HG03558 (cell line): ENCODE measurements at regions not wholly inside any gene's neighbourhood (a gene's known extent, or its start where the extent isn't known, plus 50 kb on each side); places are given as distances from the start of the nearest gene placed in this dataset.

Experiments used
- ATAC-seq: cut with Tn5 transposase; IDR thresholded peaks from one replicate; pipeline ENCODE4 v1.9.1; 2021; ENCODE audit warnings: moderate number of reproducible peaks; ENCODE audit not compliant: unreplicated experiment; ENCODE audit errors: extremely low read depth

DNA sequence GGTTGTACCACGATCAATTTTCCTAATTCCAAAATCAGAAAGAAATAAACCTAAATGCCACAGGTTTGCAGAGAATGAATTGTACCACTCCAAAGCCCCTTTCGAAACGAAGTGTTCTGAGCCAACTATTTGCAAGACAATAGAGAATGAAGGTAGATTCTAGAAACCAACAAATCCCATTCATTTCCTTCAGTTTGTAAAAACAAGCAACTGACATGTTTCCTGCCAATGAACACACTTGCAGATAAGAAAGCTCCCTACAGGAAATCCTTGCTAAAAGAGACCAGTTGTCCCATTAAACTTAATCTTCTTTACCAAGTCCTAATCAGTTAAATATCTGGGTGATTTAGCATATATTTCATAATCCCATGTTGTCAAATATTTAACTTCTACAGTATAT lies 198.4 kb upstream of the FOXN3 start:
- no peak for ATAC-seq

DNA sequence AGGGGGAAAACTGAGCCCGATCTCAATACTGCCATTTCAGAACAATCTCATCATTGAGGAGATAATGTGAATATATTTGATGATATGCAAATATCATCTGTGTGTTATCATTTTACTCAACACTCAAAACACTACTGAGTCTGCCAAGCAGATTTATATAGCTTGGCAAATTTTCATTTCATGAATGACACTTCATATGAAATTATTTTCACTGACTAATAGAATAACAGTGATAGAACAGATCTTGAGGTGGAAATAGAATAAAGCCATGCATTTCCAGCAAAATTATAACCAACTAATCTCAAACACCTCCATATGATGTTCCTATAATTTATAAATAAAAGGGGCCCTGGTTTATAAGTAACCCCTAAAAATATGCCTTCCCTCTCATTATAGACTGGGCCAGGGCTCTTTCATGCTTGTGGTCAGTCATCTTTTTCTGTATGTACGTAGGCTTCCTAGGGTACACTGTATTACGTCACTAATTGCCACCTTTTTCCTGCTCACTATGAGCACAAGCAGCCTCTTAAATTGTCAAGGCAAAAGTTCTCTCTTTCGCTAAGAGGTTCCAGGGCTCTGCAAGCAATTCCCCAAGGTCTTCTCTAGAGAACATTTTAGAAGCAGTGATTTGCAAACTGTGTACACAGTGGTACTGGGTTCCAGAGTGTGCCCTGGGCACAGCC lies 197.1 kb upstream of the FOXN3 start:
- no peak for ATAC-seq

DNA sequence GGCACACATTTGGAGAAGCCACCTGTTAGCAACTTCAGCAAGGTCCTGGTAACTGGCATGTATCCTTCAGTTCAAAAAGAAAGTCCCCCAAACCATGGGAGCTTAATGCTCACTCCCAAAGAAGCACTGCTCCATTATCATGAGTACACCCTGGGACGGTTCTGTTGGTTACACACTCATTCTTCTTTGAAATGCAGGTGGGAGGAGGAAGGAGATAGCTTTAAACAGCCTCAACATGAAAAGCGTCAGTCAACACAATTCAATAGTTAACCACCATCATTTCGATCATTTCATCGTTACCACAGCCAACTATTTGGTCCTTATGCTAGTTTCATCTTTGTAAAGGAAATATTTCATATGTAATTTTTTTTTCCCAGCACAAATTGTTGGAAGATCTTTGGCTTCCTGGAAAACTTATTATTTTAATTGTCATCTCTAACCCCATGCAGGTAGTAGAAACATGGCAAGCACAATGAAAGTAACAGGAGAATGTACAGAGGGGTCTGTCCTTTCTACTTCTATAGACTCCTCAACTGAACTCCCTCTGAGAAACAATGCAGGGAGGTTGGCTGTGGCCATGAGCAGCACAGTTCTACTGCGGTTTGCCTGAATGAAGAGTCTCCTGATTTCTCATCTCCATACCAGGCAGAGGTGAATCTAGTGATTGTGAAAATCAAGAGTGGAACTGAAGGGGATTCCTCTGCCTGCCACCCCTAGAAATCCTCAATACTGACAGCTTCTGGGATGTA lies 196.4 kb upstream of the FOXN3 start:
- ATAC-seq = no peak

DNA sequence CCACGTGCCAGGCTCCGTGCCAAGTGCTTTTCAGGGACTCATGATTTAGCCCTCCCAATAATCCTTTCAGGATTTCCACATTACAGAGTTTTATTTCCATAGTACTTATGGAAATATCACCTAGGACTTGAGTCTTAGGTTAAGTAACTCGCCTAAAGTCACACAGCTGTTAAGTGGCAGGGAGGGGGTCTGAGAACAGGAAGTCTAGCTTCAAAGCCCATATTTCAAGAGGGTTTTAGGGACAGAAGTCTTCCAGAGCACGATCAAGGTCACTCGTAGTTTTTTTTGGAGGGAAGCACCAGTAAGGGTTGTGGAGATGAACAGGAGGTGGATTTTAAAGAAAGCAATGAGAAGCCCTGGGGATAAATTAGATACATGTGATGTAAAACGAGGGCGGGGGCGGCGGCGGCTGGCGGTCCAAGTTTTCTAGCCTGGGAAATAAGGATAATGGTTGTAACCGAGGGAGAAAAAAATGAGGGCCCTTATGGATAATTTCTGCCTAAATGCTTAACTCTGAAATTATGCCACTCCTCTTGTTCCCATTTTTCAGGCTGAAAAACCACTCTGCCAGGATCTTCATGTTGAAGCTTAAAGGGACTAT lies 192.6 kb upstream of the FOXN3 start:
- ATAC-seq = no peak

DNA sequence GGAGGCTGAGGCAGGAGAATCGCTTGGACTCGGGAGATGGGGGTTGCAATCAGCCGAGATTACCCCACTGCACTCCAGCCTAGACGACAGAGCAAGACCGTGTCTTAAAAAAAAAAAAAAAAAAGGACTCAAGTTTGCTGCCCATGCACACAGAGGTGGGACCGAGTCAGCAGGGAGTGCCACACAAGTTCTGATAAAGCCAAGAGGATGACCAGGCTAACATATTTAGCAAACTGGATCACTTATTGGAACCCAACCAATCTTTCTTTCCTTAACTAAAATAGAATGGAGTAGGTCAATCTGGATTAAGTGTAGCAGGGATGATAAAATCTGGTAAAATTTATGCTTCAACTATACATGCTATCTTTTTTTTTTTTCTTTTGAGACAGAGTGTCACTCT lies 190.4 kb upstream of the FOXN3 start:
- ATAC-seq = no peak

DNA sequence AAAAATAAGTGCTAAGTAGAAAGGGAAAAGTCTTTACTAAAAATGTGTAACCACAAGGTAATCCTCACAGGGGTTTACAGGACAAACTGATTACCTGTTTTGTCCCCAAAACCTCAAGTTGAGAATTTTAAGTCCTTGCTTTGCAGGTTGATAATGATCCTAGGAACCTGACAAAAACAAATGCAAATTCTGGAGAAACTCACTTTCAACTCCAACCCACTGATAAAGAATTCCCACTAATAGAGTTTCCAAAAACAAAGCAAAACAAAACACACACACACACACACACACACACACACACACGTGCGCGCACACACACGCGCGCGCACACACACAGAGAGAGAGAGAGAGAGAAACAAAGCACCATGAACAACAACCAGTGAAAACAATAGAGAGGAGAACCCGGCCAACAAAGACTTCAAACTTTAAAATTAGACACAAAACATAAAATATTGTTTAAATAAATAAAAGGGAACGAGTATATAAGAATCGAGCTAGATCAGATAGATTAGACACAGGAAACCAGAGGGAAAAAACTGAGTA lies 187.0 kb upstream of the FOXN3 start:
- ATAC-seq = no peak

DNA sequence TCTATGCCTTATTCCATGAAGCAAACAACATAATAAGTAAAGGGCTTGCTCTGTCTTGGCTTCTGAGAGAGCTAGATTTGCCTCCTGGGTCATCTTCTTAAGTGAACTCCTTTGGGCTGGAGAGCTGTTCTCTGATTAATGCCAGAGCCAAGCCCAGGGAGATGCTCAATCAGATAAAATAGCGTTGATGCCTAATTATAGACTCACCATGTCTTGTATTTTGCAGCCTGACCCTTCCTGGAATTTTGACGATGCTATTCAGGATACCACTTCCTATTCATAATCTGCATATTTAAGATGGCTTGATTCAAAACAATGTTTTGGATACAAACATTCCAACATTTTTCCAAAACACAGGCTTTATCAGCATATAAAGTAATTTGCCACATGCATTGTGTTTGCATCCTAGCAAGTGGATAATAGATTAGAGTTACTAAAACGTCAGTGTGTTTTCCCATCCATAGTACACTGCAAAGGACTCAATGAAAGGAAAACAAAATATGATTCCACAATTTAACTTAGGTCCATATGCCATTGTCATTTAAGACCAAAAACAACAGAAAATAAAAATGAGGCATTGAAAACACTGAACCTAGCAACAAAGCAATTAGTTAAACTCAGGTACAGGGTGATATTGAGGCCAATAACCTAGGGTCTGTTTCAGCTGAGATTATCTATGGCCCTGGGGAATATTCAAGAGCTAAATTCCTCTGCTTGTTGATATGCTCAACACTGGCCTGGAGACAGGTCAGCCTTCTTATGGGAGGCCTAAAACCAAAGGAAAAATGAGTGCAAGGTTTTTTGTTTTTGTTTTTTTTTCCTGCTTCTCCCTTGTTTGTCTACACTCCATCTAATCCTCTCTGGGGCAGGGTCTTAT lies 184.2 kb upstream of the FOXN3 start:
- ATAC-seq = no peak

DNA sequence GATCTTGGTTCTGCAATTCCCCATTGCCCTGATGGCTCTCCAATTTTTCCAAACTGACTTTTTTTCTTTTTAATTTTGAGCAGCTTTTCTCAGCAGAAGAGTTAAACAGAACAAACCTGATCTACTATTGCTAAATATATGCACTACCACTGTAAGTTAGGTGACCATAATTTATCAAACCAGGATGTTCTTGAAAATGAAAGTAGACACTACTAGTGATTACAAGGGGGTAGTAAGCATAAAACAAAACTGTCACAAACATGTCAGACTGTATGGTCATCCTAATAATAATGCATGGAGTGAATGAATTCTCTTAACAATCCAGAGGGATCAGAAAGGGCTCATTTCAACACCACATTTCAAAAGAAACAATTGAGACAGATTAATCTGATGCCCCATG lies 183.0 kb upstream of the FOXN3 start:
- no peak for ATAC-seq

DNA sequence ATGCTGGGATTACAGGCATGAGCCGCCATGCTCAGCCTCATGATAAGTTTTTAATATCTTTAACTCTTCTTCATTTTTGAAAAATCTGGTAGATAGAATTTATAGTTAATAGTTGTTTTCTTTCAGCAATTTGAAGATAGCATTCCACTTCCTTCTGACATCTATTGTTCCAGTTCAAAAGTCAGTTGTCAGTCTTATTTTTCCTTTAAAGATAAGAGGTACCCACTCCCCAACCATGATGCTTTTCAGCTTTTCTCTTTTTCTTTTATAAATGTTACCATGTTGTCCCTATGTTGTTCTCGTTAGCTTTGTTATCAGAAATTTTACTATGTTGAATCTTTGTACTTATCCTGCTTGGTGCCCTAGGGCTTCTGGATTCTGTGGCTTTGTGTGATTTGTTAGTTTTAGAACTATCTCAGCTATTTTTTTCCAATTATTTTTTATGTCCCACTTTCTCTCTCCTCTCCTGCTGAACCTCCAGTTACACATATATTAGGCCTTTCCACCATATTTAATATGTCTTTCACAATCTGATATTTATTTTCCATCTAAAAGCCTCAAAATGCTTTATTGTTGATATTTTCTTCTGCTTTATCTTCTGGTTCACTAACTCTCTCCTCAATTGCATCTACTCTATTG lies 181.6 kb upstream of the FOXN3 start:
- ATAC-seq = no peak

DNA sequence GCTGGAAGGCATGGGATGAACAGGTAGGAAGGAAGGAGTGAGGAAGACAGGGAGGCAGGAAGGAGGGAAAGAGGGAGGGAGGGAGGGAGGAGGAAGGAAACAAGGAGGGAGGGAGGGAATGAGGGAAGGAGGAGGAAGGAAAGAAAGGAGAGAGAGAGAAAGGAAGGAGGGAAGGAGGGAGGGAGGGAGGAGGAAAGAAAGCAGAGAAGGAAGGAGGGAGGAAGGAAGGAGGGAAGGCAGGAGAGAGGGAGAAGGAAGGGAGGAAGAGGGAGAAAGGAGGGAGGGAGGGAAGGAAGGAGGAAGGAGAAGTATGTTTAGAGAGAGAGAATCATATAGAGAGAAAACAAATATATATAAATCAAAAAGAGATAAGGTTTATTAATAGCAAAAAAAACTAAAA lies 175.9 kb upstream of the FOXN3 start:
- no peak for ATAC-seq

DNA sequence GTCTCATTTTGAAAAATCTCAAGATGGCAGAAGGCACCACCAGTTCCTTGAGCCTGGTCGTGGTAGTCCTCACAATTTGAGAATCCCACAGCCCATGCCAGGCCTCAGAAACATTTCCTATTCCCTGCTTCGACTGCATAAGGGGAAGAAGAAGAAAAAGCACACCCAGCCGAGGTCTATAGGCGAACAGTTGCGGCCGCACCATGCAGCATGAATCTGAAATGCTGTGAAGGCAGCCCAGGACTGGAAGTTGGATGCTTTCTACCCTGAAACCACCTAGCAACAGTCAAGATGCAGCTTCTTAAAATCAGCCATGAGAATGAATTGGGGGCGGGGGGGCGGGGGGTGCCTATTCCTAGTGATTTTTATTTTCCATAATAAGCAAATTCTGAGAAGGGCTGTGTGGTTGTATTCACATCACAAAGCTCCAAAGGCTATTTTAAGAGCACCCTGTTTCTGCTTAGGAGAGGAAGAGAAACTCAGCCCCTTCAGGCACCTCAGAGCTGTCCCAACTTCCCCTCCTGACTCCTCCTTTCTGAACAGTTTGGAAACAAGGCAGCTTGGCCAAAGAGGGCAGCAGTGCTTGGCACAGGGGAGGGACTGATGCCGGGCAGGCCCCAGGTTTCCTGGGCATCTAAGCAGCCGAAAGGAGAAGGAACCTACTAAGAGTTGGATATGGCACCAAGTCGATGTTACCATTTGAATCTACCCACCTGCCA lies 172.5 kb upstream of the FOXN3 start:
- ATAC-seq = no peak

DNA sequence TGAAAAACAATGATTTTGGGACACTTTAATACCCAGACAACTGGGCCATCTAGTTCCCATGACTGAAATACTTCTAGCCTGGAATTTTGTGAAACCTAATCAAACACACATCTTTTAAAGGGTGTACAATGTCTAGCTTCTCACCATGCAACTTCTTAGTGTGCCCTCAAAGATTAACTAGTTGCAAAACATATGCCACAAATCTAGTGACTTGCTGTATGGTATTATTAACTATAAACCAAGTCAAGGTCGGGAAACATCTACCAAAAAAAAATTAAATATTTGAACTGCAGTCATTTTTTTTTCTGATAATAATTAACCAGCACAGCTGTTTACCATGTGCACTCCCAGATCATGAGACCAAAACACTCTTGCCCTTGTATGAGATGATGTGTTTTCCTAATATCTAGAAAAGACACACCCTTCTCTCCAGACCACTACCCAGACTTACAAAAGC lies 171.8 kb upstream of the FOXN3 start:
- ATAC-seq = no peak

DNA sequence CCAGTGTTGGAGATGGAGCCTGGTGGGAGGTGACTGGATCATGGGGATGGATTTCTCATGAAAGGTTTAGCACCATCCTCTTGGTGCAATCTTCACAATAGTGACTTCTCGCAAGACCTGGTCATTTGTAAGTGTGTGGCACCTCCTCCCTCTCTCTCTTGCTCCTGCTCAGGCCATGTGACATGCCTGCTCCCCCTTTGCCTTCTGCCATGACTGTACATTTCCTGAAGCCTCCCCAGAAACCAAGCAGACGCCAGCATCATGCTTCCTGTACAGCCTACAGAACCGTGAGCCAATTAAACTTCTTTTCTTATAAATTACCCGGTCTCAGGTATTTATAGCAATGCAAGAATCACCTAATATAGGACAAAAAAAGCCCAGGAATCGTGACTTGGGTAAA lies 171.0 kb upstream of the FOXN3 start:
- ATAC-seq = no peak

DNA sequence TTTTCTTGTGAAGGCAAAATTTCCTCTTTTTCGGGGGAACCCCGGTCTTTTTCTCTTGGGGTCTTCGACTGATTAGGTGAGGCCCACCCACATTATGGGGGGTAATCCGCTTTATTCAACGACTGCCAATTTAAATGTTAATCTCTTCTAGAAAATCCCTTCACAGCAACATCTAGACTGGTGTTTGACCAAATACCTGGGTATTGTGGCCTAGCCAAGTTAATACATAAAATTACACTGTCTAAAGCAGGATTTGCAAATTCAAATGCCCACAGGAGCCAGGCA lies 170.0 kb upstream of the FOXN3 start:
- no peak for ATAC-seq

DNA sequence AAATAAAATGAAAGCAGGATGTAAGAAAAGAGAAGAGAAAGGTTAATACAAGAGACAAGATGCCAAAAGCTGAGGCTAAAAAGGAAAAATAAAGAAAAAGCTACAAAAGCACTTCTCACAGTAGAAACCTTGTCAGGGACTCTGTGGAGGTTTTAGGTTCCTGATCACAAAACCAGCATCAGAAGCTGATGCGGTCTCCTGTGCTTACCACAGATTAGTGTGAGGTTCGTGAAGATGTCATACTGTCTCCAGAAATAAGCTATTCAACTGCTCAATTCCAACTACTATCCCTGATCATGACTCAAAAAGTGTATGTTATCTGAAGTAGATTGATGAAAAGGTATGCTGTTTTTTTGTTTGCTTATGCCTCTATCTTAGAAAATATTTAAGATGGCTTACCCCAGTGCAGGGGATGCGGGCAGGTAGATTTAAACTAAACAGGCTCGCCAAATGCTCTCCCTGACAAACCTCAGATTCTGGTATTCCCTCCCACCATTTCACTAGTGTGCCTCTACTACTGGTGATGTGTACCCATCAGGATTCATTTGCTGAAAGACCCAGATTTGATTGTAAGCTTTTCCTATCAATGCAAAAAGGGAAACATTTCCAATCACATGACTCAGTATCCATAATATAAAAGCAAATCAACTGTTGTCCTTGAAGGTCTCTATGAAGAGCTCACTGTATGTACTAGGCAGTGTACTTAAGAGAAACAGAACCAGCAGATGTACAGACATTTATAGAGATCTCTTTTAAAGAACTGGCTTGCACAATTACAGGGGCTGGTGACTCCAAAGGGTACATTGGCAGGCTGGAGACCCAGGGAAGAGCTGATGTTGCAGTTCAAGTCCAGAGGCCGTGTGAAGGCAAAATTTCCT lies 169.5 kb upstream of the FOXN3 start:
- ATAC-seq = no peak

DNA sequence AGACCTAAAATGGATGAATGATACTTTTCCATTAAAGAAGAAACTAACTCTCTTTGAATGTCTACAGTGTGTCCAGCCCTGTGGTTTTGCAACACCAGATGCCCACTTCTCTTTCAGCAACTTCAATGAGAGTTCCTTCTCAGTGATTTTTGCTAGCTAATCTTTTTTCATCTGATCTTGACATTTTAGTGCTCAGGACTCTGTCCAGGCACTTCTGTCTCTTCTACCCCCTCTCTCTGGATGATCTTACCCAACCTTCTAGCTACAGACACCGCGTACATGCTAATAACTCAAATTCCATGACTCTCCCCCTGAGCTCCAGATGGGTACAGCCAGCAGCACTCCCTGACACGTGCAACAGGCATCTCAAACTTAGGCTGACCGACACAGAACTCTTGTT lies 161.1 kb upstream of the FOXN3 start:
- no peak for ATAC-seq

DNA sequence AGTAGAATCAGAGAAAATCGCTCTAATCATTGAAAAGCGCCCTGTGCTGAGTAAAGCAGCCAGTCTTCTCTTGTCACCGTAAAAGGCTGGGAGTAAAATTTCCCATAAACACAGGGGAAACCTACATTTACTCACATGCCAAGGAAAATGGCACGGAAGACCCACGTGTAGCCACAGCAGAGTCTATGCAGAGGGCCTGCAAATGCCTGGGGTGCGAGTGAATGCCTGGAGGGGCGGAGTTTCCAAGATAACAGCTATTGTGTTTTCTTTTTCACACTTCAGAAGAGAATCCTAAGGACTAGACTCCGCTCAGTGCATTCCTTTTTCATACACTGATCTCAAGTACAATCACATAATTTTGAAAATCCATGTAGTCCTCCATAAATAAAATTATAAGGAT lies 159.9 kb upstream of the FOXN3 start:
- no peak for ATAC-seq

DNA sequence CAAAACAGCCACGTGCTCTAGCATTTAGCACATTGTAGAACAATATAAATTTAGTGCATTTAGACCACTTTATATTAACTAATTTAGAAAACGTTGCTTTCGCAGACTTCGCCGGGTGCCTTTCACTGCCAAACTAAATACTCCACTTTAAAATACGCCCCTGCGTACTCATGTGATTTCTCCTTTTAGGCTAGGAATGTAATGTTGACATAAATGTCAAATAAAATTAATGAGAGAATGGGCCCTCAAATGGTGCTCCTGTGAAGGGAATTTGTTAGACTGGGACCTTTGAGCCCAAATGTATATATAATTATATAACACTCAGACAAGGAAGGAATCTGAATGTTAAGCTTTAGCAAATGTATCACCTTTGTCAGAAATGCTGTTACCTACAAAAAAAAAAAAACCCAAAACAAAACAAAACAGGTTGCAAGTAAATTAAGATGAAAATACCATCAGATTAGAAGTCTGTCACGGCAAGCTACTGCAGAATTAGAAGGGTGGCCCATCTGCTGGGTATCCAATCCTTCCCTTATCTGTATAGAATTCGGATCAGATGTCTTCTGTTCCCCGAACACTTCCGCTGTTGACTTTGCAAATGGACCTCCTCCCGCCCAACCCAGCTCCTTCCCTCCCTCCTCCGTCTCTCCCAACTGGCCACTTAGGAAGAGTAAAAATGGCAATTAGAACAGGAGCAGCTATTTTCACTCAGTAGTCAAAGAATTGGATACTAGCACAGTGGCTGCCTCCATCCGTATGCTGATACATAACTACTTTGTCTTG lies 159.3 kb upstream of the FOXN3 start:
- ATAC-seq = no peak
